Cerebellar nuclear complex (tissue), 1 donor: ENCODE measurements at regions not wholly inside any gene's neighbourhood (a gene's known extent, or its start where the extent isn't known, plus 50 kb on each side); places are given as distances from the start of the nearest gene placed in this dataset.

Experiments
- DNase-seq, 2 experiments: peaks; one replicate each; lab custom pipeline; 2025; lab: John Stamatoyannopoulos, UW

DNA sequence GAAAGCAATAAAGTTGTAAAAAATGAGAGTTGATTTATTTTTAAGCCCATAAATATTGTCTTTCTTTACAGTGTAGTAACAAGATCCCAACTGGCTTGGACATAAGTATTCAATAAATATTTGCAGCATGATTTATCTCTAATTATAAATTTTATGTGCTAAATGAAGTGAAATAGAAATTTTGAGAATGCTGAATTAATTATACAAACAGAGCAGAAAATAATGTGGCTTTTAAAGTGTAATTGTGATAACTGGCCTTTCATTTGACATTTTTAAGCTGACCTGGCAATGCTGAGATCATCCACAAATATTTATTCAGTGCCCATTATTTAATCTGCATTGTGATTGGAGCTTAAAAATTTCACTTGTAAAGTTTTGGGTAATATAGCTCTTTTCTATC is 201.6 kb upstream of the NAV3 start:
- DNase-seq: no peak

- no peak for DNase-seq
Observed at GRCh38 chr12:77625441-77625840, 205.3 kb upstream of the NAV3 start.

DNA sequence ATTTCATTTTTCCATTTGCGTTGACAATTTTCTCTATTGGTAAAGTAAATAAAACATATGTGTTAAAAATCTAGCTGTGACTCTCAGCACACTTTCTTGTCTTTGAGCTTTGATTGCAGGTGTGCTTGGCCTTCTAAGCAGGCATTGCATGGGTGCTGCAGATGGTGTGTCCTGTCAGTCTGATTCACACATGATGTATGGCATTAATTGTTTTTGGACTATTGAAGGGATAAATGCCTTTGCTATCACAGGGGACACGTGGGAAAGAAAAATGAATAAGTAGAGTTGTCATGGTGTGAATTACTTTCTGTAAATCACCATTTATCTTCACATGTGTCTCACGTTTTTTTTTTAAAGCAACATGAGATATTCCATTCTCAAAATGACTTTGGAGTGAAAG is 211.3 kb upstream of the NAV3 start:
- DNase-seq: no peak

- no peak for DNase-seq
Observed at GRCh38 chr12:77617818-77618217, 212.9 kb upstream of the NAV3 start.

GRCh38 chr12:77615332-77615731 is 215.4 kb upstream of the NAV3 start:
- no peak for DNase-seq

DNA sequence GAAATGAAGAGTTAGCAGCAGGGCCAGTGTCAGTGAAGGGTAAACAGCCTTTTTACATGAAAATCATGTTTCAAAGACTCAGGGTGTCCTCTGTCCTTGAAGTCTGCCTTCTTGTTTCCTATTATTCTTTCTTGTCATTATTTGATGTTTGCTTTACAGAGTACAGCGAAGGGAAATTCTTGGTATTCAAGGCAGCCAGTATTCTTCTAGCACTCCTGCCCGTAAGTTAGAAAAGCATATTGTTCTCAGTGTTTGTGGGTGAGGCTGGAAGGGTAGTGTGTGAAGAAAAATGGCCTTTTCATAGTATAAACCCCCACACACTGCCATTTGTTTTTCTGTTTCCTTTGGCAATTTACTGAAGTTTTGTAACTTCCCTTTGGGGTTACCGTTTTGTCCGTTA is 217.3 kb upstream of the NAV3 start:
- no peak for DNase-seq

DNA sequence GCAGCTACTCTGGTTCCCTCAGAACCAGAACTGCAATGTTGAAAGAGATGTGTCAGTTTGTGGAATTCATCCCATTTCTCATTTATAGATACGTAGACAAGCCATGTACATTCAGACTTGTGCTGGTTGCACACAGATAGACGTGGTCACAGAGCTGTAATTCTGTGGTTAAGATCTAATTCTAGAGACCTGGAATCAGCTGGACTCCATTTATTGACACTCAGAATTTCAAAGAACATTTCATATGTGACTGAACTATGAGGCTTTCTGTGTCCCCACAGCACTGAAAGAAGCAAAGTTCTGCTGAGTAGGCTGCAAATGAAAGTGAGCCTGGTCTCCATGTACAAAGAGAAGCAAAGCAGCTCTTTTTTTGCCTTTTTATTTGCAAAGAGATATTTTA is 220.2 kb upstream of the NAV3 start:
- DNase-seq: no peak

GRCh38 chr12:77609016-77609415 is 221.7 kb upstream of the NAV3 start:
- no peak for DNase-seq

DNA sequence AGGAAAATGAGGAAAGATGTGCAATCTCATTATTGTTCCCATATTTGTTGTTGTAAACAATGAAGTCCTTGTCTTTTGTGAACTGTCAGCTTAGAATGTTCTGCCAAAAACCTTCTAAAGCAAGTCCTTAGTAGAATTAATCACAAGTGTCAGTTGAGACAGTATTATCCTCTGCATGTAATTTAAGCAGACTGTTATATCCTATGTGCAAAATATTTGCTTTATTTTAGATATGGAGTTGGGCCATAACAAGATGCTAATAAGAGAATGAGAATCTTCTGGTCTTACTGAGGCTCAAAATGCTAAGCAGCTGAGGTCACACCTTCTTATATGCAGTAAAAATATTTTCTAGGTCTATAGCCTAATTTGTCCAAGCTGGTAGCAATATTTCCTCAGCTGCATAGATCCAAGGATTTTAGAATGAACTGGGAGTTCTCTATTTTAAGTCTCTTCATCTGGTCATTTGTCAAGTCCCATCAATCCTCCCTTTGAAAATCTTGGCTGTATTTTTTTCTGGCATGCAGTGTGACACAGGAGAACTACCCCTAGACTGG is 222.3 kb upstream of the NAV3 start:
- no peak for DNase-seq

DNA sequence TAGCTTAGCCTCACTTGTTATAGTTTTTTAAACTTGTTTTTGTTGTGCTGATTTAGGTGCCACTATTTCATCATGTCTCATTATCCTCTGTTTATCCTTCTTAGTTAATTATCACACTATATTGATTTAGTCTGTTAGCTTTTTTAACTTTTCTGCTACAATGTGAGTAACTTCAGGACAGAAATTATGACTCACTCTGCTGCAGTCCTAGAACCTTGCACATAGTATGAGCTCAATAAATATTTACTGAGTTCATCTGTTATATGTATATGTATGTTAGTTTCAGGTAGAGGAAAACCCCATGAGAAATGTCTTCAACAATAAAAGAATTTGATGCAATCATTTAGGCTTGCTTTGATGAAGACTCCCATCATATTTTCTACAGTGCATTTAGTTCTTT is 224.3 kb upstream of the NAV3 start:
- DNase-seq: no peak

- DNase-seq: no peak
Observed at GRCh38 chr12:77603946-77604345, 226.7 kb upstream of the NAV3 start.

DNA sequence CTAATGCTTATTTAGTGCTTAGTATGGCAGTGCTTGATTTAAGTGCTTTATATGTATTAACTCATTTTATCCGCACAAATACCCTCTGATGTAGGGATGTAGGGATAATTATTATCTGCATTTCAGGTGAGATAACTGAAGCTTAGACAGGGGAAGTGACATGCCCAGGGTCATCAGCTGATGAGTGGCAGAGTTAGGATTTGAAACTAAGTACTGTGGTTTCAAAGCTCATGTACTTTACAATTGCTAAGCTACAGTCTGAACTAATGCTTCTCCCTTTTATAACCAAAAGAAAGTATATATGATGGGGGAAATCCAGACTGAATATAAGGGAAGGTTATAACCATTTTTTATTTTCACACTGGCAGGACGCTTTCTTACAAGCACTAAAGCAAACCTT is 229.6 kb upstream of the NAV3 start:
- no peak for DNase-seq

- DNase-seq: no peak
Observed at GRCh38 chr12:77600468-77600843, 230.2 kb upstream of the NAV3 start.

- no peak for DNase-seq
Observed at GRCh38 chr12:77599782-77600467, 230.8 kb upstream of the NAV3 start.

GRCh38 chr12:77594366-77594765 is 236.3 kb upstream of the NAV3 start:
- DNase-seq: no peak

DNA sequence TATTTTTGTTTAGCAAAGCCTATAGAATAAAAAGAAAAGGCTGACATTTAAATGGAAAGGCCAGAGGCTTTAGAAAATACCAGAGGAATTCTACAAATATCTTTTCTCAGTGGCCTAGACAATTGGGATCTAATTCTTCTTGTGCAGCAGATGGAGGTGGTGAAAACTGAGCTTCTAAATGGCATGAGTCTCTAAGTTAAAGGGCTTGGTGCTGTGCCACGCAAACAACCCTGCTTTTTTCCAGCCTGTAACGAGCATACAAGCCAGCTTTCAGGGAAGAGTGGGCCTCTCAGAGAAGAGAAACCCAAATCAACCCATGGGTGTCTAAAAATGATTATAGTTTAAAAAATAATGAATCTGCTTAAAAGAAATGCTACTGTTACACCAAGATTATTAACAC is 237.9 kb upstream of the NAV3 start:
- DNase-seq: no peak

DNA sequence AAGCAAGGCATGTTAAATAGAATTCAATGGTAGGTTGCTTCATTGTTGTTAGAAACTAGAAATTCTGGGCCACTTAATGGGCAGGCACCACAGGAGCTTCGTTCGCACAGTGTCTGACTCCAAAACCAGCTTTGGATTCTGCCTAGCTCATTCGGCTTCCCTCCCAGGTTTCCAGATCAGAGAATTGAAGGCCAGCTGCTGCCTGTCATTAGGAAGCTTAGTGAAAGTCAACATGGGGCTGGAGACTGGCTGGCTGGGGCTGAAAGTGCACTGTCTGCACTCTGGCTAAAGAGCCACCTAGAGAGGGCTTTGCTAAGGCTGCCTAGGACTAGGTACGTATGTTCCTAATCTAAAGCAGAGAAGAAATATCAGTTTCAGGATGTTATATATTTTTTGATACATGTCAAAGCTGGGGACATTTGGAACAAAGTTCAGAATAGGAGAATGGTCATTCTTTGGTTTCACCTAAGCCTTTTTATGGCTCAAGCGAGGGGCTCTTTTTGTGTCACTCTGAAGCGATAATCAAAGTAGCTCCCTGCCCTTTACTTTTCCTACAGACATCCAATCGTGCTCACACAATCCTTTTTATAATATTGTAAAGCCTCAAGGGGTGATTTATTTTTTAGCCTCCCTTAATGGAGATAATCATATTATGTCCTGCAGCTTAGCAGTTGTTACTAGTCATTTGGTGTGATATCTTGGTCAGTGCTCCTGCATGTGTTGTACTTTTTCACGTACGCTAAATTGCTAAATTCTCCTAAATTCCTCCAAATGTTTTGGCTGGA is 238.5 kb upstream of the NAV3 start:
- DNase-seq: peak in 1 of 2 experiments; percentile 23

DNA sequence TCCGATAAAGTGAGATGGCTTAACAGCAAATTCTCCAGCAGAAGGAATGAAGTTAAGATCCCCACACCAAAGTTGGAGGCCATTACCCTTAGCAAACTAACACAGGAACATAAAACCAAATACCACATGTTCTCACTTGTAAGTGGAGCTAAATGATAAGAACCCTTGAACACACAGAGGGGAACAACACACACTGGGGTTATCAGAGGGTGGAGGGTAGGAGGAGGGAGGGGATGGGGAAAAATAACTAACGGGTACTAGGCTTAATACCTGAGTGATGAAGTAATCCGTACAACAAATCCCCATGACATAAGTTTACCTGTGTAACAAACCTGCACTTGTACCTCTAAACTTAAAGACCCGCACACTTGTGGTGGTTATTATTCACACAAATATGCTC is 240.4 kb upstream of the NAV3 start:
- no peak for DNase-seq

- DNase-seq: no peak
Observed at GRCh38 chr12:77584860-77585259, 245.8 kb upstream of the NAV3 start.

- DNase-seq: no peak
Observed at GRCh38 chr12:77578466-77579220, 252.1 kb upstream of the NAV3 start.

- no peak for DNase-seq
Observed at GRCh38 chr12:77577791-77578190, 252.9 kb upstream of the NAV3 start.

DNA sequence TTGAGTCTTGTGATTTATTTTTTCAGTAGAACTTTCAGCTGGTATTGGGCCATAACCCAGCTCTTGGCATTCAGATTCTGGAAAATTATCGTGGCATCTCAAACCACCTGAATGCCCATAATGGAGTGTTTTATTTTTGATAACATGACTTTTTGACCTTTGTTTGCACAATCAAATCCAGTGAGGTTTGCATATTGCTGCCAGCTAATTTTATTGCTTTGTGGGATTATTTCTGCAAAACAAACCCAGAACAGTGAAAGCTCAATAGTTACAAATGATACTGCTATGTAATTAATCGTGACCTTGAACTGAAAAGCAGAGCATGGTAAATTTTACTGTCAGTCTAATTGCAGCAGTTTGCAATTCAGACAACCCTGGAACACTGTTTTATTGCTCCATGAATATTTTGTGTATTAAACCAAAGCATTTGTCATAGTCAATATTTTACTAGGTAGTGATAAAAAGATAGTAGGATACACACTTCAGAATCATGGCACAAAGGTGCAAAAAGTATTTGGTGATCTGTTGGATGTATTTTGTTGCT is 255.2 kb upstream of the NAV3 start:
- no peak for DNase-seq
